ENCODE measurements at regions not wholly inside any gene's neighbourhood (a gene's known extent, or its start where the extent isn't known, plus 50 kb on each side); places are given as distances from the start of the nearest gene placed in this dataset.
"Not testable (repeated sequence)": the region's sequence is repeated elsewhere in the genome, so short reads cannot be mapped to it uniquely, and the experiment has no call there.

- no peak for DNase-seq (ENCODE audit: low spot score)
Measured at GRCh38 chr10:30697806-30698205, 68.3 kb upstream of the LYZL2 start.

DNA sequence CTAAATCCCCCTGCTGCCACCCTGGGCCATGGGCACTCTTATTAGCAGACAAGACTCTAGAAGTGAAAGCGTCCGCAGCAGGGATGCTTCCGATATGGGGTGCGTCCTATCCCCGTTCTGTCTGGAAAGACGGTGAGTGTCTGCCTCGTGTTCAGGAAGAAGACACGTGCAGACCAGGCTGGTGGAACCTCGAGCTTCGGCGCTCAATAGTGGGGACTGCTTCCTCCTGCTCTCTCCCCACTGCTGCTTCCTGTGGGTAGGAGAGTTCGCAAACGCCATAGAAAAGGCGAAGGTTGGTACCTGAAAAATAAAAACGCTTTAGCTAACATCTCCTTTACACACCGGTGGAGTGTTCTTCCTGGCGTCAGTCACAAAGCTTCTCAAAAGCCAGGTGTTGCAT lies 67.7 kb upstream of the LYZL2 start:
- DNase-seq (ENCODE audit: low spot score): not testable (repeated sequence)

- not testable (repeated sequence) for DNase-seq (ENCODE audit: low spot score)
Measured at GRCh38 chr10:30696416-30697185, 67.0 kb upstream of the LYZL2 start.

GRCh38 chr10:30695481-30696236 lies 66.1 kb upstream of the LYZL2 start:
- peak; percentile 79 for DNase-seq (ENCODE audit: low spot score)

- DNase-seq (ENCODE audit: low spot score): no peak
Measured at GRCh38 chr10:30694518-30695228, 65.1 kb upstream of the LYZL2 start.

DNA sequence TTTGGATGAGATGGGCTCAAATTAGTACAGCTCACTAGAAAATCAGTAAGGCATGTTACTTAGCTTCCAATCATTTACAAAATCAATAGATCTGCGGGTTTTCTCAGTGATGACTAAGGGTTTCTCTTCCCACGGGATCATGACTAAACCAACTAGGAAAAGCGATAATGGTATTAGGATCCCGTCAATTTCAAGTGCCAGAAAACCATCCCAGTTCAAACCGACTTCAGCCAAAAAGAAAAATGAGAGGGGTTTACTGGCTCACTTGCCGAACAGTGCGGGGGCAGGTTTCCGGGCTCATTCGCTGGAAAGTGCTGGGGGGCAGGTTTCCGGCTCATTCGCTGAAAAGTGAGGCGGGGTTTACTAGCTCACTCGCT lies 62.1 kb upstream of the LYZL2 start:
- no peak for DNase-seq (ENCODE audit: low spot score)

GRCh38 chr10:30690948-30691638 lies 61.5 kb upstream of the LYZL2 start:
- not testable (repeated sequence) for DNase-seq (ENCODE audit: low spot score)

DNA sequence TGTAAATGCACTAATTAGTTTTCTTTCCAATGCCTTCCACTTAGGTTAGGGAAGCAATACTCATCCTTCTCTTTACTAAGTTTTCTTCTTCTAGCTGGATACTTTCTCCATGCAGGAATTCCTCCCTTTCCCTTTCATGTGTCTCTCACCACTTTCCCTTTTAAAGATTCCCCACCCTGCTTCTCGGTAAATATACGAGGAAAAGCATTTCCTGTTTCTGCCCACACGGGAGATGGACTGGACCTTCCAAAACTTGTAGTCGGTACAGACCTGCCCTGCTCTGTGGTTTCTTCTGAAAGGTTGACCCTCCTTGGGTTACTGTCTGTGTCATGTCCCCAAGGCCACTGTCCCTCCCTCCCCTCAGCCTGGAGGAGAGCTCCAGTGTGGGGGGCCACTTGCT lies 58.9 kb upstream of the LYZL2 start:
- no peak for DNase-seq (ENCODE audit: low spot score)

DNA sequence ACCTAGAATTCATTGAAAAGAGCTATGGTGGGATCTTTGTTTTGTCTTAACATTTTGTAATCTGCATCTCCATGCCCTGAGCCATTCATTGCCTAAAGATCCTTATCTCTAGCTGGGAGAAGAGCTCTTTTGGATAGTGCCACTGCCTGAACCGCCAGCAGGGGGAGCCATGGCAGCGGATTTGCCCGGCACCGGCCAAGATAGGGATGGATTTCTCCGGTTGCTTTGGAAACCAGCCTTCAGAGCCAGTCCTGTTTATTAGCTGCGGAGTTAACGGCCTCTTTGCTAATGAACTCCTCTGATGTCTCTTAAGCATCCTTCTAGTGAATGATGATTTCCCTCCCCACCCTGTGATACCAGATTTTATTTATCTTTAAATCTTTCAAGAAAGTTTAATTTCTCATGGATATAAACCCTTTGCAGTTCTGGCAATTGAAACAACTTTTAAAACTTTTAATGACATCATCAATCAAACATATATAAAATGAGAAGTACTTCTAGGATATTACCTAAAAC lies 58.2 kb upstream of the LYZL2 start:
- DNase-seq (ENCODE audit: low spot score): peak; percentile 82

DNA sequence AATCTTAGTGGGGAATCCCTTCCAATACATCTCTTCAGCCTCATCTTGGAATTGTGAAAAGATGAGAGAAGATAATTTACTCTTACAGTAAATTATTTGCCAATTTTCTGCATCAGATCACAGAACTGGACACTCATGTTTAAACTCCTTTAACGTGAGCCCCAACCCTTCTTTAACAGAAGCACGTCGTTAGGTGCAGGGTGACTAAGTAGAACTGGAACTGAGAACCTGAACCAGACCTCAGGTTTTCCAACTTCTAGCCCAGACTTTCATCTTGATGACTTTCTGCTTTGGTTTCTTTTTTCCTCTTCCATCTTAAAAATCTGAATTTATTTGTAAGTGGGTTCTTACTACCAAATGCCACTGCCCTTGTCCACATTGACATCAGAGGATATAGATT lies 57.2 kb upstream of the LYZL2 start:
- no peak for DNase-seq (ENCODE audit: low spot score)

DNA sequence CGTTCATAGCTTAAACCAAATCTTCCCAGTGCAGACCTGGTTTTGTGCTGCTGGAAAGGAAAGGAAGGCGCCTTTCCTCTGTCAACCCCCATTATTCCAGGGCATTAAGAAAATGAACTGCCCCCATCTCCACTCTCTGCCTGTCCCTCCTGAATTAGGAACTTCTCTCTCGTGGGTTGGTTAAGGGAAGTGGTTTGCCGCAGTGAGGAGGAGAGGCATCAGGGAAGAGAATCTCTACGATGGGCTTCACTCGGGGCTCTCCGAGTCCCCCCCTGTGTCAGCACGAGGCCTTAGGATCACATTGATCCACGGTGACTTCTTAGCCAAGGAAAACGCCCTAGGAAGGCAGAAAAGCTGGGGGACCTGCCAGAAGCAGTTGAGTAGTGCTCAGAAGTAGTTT lies 53.9 kb upstream of the LYZL2 start:
- DNase-seq (ENCODE audit: low spot score): no peak

DNA sequence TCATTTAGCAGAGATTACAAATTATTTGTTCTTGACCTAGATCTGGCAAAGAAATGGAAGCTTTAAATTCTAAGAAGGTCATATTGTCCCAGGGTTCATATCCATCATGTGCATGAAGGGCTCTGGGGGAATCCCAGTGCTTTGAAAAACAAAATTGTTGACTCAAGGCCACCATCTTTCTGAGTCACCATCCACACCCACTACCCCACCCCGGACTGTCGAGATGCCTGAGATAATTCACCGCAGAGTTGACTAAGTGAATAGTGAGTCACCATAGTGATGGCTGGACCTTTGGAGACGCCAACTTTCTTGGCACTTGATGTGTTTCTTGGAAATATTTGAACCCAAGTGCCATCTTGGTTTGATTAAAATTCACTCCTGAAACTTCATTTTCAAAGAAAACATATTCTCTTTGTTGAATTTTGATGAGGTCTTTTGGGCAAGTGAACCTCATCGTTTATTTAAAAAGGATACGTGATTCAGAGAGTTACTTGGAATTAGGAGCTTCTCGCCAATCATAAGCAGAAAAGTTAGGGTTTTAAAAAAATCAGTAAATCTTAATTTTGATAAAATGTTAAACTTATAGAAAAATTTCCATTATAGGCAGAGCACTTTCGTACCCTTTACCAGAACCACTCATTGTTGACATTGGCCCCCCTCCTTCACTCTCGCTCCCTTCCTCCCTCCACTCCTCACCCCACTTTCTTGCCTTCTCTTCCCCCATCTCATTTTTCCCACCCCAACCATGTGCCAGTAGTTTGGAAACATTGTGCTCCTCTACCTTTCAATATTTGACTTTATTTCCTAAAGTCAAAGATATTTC lies 53.0 kb upstream of the LYZL2 start:
- peak; percentile 70 for DNase-seq (ENCODE audit: low spot score)

GRCh38 chr10:30680908-30681307 lies 51.4 kb upstream of the LYZL2 start:
- no peak for DNase-seq (ENCODE audit: low spot score)

All from CD4-positive, alpha-beta T cell treated with Interleukin-15 for 4 hours (primary cell).